GM18868 (cell line): ENCODE measurements at regions not wholly inside any gene's neighbourhood (a gene's known extent, or its start where the extent isn't known, plus 50 kb on each side); places are given as distances from the start of the nearest gene placed in this dataset.
"Not testable (repeated sequence)": the region's sequence is repeated elsewhere in the genome, so short reads cannot be mapped to it uniquely, and the experiment has no call there.

Experiments used
- ATAC-seq: cut with Tn5 transposase; IDR thresholded peaks from one replicate; pipeline ENCODE4 v1.9.1; 2021; ENCODE audit warnings: mild to moderate bottlenecking, moderate library complexity; ENCODE audit not compliant: unreplicated experiment

DNA sequence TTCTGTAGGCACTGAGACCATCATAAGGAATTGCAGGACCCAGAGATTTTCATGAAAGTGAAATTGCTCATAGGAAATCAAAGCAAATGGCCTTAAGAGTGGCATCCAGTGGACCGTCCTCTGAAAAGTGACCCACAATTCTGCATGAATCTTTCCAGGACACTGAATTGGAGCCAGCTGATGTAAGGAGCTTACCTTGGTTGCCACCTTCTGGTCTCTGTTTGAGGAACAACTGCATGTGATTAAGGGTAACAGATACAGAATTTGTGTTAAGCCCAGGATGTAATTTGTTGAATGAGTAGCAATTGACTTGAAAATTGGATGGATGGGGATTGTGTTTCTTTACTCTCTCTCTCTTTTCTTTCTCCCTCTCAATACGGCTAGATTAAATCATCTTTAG lies 49.9 kb upstream of the GAS1 start:
- ATAC-seq = no peak

DNA sequence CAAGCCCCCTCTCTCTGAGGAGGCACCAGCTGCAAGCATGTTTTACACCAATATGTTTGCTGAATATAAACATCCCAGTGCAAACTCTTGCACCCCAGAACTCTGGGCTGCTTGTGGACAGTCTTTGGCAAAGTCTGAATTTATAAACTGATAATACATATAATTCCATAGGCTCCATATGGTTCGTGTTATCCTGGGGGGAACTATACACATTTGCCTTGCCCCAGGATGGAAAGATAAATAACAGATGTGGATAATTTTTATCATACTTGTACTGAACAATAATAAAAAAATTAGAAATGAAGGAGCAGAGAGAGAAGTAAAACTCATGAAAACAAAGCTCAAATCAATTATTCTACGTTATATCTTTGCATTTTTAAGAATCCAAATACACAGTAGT lies 50.6 kb upstream of the GAS1 start:
- no peak for ATAC-seq

DNA sequence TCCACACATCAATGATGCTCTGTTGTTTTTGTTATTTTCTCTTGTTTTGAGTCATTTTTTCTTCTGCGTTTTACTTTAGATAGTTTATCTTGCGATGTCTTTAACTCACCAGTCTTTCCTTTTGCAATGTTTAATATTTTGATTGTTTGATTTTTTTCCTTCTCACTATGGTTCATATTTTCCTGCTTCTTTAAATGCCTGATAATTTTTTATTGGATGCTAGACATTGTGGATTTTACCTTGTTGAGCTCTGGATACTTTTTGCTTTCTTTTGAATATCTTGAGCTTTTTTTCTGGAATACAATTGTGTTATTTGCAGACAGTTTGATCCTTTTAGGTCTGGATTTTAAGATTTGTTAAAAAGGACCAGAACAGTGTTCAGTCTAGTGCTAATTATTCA lies 55.2 kb upstream of the GAS1 start:
- no peak for ATAC-seq

DNA sequence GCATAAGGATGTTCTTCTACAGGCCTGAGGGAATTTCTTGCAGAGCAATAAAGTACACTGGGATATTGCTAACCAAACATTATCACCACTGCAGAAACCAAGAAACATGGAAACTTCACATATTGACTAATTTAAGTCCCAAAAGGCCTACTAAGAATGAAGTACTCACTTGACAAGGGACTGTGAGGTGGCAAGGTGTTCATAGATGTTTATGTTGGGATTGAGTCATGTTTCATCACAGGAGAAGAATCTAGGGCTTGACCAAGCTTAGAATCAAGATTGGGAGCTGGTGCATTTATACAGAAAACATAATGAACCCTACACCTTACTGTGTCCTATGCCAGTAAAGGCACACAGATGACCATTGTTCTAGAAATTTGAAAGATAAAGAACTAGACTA lies 56.7 kb upstream of the GAS1 start:
- no peak for ATAC-seq

DNA sequence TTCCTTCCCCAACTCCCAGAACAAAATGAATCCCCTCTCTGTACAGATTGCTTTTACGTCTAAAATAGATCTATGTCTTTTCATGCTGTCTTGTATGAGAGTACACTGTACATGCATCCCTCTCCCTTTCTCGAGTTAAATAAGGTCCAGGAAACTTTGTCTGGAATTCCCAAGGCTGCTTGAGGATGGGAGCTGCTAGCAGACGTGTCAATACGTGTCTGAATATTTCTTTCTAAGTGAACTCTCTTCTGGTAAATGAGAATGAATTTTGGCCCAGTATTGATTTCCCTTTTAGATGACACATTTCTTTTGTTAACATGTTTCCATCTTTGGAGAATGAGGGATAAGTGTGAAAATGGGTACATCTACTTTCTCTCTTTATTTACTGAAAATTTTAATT lies 59.6 kb upstream of the GAS1 start:
- ATAC-seq = no peak

DNA sequence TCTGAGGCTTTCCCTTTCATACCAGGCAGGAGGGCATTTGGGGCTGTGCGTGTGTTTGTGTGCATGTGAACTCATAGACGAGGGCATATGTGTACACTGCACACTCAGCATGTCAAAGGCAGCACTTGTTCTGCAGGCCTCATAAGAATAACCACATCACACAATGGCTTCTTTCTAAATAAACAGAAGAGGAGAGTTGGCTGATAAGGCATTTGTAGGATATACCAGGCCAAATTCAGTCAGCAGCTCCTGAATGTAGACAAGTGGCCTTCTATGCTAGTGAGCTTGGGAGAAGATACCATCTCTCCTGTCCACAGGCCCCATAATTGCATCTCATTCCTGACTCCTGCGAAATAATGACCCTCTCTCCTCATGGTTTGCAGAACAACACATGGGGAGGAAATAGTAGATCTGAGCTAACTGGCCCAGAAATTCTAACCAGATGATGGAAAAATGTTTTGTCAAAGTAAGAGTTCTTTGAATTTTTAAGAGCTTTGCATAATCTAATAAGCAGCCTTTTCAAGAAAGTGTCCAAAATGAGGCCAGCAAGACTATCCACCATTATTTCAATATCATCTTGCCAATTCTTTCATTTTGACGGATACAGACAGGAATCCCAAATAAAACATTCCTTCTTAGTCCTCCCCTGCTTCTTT lies 60.5 kb upstream of the GAS1 start:
- ATAC-seq = no peak

DNA sequence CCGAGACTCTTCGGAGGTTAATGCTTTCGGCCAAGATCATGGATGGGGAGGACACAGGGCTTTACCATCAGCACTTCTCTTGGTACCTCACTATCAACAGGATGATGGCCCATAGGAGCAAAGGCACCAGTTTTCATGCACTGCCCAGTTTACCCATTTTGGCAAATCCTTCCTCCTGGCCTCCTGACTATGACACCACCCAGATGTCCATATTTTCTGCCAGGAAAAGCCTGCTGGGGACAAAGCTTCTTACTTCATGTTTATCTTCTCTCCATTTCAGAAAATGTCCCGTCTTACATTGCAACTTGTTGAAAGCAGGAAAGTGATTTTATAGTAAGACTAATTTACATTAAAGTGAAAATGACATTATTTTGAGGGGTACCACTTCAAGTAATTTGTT lies 61.4 kb upstream of the GAS1 start:
- ATAC-seq = no peak

DNA sequence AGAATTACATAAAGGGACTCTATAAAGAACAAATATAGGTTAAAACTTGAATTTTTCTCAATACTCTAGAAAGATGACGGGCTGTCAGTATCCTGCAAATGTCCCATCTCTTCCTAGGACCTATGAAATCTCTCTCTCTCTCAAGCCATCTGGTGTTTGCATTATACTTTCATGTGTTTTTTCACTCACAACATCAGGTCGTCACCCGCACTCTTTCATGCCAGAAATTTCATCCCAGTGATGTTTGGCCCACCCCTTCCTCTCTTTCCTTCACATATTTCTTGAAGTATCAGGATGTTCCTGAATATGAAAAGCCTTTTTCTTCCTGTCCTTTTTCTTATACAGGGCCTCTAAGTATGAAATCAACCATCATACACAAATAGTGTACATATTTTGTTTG lies 63.3 kb upstream of the GAS1 start:
- ATAC-seq = no peak

DNA sequence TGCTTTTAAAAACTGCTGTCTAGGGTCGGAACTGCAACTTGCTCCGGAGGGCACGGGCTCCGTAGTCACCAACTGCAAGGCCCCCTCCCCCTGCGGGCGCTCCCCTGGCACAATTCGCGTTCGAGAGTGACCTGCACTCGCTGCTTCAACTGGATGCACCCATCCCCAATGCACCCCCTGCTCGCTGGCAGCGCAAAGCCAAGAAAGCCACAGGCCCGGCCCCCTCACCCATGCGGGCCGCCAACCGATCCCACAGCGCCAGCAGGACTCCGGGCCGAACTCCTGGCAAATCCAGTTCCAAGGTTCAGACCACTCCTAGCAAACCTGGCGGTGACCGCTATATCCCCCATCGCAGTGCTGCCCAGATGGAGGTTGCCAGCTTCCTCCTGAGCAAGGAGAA lies 64.2 kb upstream of the GAS1 start:
- no peak for ATAC-seq

DNA sequence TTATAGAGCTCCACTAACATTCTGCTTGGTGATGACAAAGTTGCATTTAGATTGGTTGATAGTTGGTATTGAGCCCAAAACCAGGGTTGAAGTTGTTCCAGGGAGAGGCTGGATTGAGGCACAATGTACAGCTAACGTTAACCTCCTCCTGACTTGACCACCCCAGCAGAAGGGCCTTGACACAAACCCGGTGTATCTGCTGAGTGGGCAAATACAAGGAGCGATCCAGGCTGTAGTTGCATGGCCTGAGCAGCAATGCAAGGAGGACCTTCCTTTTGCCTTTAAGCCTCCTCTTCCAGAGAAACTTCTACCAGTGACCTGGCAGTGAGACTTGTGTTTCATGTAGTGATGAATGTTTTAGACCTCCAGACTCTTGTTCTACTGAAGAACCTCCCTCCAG lies 66.2 kb upstream of the GAS1 start:
- no peak for ATAC-seq

DNA sequence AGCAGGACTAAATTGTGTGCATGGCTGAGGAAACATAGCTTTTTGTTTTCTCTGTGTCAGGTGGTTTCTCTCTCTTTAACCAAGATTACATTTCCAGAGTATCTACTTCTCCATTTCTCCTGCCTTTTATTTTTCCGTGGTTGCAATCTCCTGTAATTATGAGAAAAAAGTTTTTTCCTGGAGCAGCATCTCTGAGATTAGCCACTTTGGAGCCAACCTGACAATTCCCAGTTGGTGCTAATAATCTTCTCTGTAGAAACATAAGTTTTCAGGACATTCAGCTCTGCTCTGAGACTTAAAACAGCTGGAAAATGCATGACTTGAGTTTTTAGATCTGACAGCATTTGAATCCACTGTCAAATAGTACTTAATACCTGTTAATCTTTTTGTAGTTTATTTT lies 67.1 kb upstream of the GAS1 start:
- no peak for ATAC-seq

DNA sequence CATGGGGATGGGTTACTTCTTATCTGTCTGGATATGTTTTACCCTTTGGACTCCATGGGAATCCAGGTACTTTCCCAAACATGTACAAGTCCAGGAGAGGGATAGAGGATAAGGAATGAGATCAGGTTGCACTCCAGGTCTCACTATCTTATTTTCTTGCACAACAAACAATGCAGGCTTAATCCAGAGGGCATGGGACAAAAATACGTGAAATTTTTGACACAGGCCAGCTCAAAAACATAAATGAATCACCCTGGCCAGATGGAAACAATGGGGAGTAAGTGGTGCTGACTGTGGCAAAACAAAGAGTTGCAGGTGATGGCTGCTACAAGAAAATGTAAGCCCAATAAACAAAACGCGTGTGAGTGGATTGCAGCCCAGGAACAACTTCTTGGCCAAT lies 69.4 kb upstream of the GAS1 start:
- ATAC-seq = no peak

DNA sequence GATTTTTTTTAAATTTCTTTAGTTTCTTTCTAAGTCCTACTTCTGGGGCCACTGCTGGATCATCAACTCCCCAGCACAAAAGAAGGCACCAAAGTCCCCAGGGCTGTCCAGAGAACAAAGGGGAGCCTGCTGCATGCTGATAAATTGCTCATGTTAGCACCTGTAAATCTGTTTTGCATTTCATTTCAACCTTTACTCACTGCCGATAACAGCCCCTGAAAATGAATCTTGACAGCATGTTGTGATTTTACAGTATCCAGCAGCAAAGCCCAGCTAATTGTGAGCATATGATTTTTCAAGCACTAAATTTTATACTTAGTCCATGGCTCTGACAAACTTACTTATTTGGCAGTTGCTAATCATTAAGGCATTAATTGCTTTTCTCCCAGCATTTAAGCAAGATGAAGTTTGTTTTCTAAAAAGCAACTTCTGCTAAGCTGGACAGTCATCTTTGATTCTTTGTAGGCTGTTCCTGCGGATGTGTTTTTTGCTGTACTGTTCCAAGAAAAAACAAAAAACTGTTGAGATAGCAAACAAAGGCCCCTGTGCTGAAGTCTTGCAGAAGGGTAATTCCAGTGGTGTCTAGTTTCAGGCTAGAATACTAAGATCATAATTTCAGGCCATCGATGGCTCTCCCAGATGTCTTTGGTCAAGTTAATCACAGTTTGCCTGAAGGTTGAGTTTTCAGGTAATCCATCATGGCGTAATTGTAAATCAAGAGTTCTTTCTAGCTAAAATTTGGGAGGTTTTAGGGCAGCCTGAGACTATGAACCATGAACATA lies 73.1 kb upstream of the GAS1 start:
- no peak for ATAC-seq

DNA sequence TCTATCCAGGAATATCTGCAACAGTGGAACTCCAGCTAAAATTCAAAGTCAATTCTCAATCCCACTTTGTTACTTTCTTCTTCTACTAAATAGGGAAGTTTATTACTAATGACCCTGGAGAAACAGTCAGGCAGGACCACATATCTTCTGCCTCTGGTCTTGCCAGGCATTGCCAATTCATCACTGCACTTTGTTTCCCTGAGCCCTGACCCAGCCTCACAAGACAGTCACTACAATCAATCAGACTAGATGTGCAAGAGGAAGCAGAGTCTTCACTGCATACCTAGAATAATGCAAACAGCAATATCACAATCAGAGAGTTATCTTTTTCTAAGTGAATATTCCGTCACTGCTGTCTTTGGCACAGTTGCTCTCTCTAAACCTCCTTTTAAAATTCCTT lies 74.9 kb upstream of the GAS1 start:
- no peak for ATAC-seq

DNA sequence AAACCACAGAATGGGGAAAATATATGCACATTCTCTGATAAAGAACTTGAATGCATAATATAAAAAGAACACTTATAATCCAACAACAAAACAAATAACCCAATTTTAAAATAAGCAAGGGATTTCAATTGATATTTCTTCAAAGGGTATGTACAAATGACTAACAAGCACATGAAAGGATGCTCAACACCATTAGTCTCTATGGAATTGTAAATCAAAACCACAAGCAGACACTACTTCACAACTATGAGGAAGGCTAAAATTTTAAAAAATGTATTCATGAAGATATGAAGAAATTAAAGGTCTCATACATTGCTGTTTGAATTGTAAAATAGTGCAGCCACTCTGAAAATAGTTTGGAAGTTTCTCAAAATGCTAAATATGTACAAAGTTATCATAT lies 78.9 kb upstream of the GAS1 start:
- no peak for ATAC-seq

DNA sequence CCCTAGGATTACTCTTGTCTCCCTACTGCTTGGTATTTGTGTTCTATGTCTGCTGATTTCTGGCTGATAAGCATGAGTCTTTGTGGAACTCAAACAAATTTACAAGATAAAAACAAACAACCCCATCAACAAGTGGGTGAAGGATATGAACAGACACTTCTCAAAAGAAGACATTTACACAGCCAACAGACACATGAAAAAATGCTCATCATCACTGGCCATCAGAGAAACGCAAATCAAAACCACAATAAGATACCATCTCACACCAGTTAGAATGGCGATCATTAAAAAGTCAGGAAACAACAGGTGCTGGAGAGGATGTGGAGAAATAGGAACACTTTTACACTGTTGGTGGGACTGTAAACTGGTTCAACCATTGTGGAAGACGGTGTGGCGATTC lies 81.5 kb upstream of the GAS1 start:
- not testable (repeated sequence) for ATAC-seq

DNA sequence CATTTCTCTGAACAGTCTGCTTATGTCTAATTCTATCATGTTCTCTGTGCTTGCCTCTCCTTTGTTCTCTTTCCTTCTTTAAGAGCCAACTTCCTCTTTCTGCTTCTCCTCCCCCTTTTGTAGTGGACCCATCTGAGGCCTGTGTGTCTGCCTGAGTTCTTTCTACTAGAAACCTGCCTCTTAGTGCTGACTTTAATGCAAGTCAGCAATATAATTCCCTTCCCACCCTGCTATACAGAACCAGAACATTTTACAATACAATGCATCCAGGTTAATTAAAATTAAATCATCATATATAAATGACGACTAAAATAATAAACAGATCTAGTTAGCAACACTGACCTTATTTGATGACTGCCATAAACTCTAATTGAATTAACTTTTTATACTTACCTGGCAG lies 82.6 kb upstream of the GAS1 start:
- no peak for ATAC-seq

DNA sequence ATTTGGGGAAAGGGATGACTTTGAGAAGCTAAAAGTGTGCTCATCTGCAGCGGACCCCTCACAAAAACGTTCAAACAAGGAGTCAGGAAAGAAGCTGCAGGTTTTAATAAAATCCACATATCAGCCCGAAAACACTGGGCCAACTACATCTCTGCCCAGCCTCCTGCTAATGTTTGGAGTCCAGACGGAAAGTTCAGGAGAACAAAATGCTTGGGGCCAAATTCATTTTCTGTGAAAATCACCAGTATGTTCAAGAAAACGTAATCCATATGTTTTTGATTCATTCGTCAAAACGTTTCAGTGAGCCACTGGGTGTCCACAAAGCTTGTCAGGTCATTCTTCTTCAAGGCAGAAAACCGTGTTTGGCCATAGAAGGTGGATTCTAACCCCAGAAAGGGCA lies 87.5 kb upstream of the GAS1 start:
- ATAC-seq = no peak

DNA sequence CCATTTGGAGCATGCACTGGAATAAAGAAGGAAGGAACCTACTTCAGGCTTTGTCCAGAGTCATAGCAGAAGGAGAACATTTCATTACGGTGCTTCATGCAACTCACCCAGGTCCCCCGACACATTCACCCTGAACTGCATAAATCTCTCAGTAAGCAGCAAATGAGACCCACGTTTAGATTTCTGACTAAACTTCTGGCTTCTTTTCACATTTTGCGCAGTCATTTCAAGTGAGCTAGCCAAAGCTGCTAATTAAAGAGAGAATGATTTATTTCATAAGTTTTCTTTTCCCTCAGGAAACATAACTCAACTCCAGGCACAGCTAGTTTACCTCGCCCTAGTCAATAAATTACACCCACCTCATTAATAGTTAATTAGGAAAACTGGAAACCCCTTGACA lies 88.6 kb upstream of the GAS1 start:
- no peak for ATAC-seq

DNA sequence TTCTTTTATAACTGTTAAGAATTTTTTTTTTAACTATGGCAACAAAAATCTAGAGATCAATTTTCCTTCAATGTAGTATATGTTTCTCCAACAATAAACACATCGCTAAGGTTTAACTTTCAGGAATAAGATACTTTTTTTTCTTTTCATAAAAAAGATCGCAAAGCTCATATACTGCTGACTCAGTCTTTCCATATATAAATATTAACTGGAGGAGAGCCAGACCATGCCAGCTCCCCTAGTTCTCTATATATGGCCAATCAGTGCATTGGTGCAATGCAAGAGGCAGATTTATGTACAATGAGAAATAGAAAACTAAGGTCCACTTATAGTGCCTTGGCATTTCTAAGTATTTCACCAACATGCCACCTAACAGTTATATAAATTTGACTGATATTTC lies 89.2 kb upstream of the GAS1 start:
- no peak for ATAC-seq

DNA sequence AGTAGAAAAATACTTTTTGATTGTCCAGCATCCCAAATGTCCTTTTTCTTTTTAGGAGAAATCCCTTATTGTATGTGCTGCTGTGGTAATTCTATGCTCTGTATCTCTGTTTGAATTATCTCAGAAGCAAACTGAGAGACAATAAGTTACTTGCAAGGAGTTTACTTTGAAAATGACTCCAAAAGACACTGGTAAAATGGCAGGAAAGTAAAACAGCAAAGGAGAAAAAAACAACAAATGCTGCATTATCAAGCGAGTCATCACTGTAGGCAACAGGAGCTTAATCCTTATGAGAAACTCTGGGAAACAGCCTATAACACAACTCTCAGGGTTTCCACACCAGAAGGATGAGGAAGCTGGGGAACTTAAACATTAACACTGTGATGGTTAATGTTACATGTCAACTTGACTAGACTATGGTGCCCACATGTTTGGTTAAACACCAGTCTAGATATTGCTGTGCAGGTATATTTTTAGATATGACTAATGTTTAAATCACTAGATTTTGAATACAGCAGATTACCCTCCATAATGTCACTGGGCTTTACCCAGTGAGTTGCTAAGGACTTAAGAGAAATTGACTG lies 92.6 kb upstream of the GAS1 start:
- ATAC-seq = no peak

DNA sequence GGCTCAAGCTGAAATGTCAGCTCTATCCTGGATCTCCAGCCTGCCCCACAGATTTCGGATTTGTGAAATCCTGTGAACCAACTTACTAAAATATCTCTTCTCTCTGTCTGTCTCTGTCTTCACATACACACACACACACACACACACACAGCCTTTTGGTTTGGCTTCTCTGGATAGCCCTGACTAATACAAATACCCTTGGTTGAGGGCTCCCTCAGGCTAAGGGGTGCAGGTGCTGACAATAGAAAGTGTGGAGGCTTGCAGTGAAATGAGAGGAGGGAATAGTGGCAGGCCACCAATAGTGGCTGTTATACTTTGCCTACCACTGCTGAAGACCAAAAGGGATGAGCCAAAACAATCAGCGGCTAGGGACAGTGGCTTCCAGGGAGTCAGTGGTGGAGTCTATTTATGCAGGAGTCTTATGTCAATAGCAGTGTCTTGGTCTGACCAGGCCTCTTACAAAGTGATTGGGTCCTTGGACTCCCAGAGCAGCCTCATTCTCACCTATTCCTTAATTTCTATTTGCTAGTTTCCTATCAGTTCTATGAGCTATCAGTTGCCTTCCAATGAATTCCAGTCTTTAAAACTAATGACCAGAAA lies 93.2 kb upstream of the GAS1 start:
- ATAC-seq = no peak
